Ramos (cell line): ENCODE measurements at regions not wholly inside any gene's neighbourhood (a gene's known extent, or its start where the extent isn't known, plus 50 kb on each side); places are given as distances from the start of the nearest gene placed in this dataset.

ENCODE experiments used
- in situ Hi-C: fragments of 300-500 bp; cut with MboI; formaldehyde crosslinking; loops from one replicate; pipeline ENCODE4 v1.14.3; 2022; ENCODE audit warnings: low sequenced_read_pairs; ENCODE audit not compliant: unreplicated experiment

DNA sequence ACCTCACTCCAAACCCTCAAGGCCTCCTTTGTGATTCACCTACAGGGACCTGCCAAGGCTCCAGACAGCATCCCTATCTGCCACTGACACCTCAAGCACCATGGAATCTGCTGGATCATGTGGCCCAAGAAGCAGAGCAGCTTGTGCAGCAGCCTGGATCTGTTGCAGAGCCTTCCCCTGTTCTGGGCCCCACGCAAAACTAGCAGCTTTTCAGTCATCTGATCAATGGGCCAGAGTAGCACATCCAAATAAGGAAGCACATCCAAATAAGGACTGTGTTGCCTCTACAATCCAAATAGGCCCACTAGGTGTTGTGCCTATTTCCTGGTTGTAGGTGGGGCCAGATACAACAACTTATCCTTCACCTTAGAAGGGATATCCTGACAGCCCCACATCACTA, 97.1 kb upstream of the GNAO1 start:
- in situ Hi-C loops, result no loop called here

DNA sequence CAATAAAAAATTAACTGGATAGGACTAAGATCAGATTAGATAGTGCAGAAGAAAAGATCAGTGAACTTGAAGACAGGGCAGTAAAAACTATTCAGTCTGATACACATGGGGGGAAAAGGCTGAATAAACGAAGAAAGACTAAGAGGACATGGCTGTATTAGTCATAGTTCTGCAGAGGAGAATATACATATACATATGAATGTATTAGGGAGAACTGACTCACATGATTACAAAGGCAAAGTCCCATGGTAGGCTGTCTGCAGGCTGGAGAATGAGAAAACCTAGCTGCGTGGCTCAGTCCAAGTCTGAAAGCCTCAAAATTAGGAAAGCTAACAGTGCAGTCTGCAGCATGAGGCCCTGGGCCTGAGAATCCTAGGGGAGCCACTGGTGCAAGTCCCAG, 98.2 kb upstream of the GNAO1 start:
- in situ Hi-C loops, result no loop called here

GRCh38 chr16:56090076-56090475, 101.2 kb upstream of the GNAO1 start:
- in situ Hi-C loops, result no loop called here

- in situ Hi-C loops, result no loop called here
Observed at GRCh38 chr16:56087626-56088025, 103.7 kb upstream of the GNAO1 start.

GRCh38 chr16:56081371-56081770, 109.9 kb upstream of the GNAO1 start:
- in situ Hi-C loops, result no loop called here

GRCh38 chr16:56075732-56076388, 115.4 kb upstream of the GNAO1 start:
- in situ Hi-C loops, result no loop called here

DNA sequence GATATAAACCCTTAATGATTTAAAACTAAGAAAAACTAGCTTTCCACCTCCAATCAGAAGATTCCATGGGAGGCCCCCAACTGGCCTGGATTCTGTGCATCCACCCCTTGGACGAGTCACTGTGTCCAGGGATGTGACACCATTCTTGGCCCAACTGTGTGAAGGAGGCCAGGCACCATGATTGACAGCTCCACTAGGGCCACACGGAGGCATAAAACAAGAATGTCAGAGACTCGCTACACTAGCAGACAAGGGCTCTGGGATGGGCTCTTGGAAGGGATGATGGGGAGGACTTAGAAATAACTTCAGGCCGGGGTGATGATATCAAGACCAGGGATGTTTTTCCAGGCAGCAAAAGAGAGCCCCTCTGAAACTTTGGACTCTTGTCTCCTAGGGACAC, 117.8 kb upstream of the GNAO1 start:
- in situ Hi-C loops, result no loop called here

DNA sequence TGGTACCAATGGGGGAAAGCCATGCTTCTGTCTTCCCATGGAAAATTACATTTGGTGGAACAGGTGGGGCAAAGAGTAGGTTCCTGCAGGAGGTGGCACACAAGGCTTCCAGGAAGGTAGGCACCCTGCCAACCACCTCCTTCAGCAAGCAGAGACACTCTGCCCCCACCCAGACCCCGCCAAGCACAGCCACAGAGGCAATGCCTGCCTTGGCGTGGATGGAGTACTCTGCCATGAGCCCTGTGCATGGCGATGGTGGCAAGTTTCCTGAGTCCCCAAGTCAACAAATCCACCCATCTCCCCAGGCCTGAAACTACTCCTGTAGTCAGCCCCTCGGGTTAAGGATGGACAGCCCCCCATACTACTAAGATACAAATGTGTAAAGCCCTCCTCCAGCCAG, 119.2 kb upstream of the GNAO1 start:
- in situ Hi-C loops, result no loop called here

DNA sequence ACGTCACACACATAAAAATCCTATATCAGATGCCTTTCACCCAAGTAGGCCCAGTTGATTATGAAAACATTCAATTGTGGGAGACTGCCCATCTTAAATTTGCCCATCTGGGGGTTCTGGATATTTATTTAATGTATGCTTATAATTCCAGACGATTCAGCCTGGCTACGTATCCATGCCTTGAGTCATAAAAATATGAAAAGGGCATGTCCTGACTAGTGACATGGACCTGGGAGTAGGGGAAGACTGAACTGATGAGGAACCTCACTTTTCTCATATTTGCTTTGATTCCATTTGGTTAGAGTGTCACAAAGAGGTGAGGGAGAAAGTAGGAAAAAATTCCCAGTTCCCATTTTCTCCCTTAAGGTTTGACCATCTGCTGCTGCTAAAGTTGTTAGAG, 122.5 kb upstream of the GNAO1 start:
- in situ Hi-C loops, result no loop called here

DNA sequence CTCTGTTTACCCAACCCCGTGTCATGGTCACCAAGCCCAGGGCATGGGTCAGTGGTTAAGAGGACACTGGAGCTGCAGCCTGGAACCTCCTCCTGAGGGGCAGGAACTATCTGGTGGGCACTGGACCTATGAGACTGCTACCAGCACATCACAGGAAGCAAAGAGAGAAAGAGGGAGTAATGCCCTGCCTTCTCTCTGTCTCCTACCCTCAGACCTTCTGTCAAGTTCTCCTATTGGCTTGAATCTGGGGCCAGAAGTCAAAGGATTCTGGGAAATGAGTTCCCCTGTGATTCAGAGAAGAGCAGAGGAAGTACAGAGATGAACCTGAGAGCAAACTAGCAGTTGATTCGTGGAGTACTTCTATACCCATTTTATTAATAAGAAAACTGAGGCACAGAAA, 123.0 kb upstream of the GNAO1 start:
- in situ Hi-C loops, result no loop called here

- in situ Hi-C loops, result no loop called here
Observed at GRCh38 chr16:56067406-56067805, 123.9 kb upstream of the GNAO1 start.

GRCh38 chr16:56066617-56067016, 124.7 kb upstream of the GNAO1 start:
- in situ Hi-C loops, result no loop called here

GRCh38 chr16:56063111-56063510, 128.2 kb upstream of the GNAO1 start:
- in situ Hi-C loops, result no loop called here

DNA sequence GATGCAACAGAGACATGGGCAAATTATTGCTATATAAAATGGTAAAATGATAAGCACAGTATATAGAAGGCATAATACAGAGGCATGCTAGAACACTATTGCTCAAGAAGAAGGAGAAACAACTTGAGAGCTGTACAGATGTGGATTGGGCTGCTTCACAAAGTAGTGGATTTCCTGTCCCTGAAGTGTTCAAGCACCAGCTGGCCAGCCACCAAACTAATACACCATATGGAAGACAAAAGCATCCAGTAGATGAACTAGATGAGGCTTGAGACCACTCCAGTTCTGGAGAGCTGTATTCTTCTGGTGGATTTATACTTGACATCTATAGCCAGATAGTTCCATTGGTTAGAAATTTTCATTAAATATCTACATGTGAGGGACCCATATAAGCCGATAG, 134.1 kb upstream of the GNAO1 start:
- in situ Hi-C loops, result no loop called here

DNA sequence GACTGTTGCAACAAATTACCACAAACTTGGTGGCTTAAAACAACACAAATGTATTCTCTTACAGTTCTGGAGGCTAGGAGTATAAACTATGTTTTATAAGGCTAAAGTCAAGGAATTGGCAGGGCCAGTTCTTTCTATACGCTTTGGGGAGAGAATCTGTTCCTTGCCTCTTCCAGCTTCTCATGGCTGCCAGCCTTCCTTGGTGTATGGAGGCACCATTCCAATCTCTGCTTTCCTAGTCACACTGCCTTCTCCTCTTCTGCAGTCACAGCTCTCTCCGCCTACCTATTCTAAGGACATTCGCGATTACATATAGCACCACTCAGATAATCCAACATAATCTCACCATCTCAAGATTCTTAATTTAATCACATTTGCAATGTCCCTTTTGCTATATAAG, 140.4 kb upstream of the GNAO1 start:
- in situ Hi-C loops, result no loop called here

DNA sequence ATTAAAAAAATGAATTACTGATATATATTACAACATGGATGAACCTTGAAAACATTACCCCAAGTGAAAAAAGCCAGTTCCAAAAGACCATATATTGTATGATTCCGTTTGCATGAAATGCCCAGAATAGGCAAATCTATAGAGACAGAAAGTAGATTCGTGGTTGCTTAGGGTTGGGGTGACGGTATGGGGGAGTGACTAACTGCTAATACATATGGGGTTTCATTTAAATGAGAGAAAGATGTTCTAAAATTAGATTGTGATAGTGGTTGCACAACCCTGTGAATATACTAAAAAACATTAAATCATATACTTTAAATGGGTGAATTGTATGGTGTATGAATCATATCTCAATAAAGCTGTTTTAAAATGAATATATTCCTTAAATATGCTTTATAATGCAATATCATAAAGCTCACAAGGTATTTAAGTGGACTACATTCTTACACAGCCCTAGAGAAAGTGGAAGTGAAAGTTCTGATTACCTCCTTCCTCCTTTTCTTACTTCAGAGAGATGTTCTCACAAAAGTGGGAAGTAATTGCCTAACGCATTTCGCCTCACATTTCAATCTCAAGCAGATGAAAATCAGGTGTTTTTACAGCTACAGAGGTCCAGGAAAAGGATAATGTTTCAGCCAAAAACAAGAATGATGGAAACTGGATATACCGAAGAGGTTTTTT, 142.7 kb upstream of the GNAO1 start:
- in situ Hi-C loops, result no loop called here

DNA sequence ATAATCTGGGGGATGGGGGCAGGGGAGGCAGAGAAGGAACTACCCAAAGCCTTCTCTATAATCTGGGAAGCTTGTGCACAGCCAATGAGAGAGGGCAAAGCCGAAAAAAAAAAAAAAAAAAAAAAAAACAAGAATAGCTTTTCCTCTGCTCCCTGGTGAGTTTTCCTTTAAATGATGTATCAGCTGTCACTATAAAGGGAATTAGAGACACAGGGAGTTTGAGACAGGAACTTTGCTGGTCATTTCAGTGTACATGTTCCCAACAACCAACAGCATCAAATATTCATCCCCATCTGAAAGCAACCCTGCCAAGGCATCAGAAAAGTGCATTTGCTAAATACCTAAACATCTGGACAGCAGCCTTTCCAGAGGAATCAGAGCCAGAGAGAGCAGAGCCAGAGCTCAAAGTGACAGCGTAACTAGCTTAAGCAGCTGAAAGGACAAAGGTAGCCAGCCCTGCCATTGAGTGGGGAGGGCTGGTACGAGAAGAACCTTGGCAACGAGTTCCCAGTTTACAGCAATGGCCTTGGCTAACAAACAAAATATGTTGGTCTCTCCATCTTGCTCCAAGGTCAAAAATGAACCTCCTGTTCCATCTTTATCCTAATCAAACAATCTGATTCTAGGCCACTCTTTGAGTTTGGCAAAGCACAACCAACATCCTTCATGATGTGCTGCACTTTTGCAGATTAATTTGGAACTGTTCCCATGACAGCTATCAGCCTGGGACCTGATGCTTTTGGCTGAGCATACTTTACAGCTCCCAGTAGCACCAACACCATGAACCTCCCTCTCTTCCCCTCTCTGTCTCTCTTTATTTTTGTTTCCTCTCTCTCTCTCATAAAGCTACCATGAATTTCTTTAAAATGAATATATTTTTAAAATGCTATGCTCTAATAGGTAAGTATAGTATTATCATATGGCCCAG, 143.7 kb upstream of the GNAO1 start:
- in situ Hi-C loops, result no loop called here

GRCh38 chr16:56042416-56042815, 148.9 kb upstream of the GNAO1 start:
- in situ Hi-C loops, result no loop called here

DNA sequence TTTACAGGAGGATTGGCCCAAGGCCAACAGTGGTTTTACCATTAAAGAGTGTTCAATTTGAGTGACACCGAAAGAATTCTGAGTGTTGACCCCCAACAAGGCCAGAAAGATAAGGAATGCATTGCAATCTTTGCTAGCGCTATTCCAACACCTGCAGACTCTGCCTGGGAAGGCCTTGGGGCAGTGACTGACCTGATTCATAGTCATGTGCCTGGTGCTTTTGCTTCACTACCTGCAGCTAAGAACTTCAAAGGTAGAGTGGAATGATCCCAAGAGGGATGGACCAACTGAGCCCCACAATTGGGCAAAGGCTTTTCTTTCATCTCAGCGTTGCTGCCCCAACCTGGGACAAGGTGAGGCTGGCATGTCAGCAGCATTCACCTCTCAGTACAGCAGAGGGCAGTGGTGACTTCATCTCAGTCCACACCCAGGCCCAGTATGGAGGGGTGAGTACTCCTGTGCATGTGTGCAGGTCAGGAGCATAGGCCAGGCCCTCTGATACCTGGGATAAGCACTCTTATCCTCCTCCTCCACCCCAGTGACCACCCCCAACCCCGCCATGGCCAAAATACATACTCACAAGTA, 149.6 kb upstream of the GNAO1 start:
- in situ Hi-C loops, result no loop called here

GRCh38 chr16:56038564-56039098, 152.7 kb upstream of the GNAO1 start:
- in situ Hi-C loops, result no loop called here

DNA sequence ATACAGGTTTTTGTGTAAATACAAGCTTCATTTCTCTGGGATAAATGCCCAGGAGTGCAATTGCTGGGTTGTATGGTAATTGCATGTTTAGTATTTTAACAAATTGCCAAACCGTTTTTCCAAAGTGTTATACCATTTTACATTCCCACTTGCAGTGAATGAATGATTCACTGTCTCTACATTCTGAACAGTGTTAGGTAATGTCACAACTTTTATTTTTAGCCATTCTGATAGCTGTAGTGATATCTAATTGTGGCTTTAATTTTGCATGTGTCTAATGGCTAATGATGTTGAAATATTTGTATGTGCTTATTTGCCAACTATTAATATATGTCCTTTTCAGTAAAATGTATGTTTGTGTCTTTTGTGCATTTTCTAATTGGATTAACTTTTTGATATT, 156.9 kb upstream of the CES5A start:
- in situ Hi-C loops, result no loop called here
